ENCODE measurements at regions not wholly inside any gene's neighbourhood (a gene's known extent, or its start where the extent isn't known, plus 50 kb on each side); places are given as distances from the start of the nearest gene placed in this dataset.

- no peak for DNase-seq (ENCODE audit: low spot score)
Measured at GRCh38 chr1:55662875-55663274, 447.7 kb upstream of the USP24 start.

- DNase-seq (ENCODE audit: low spot score), result no peak
Measured at GRCh38 chr1:55658917-55659316, 443.8 kb upstream of the USP24 start.

GRCh38 chr1:55654750-55655149 is 439.6 kb upstream of the USP24 start:
- no peak for DNase-seq (ENCODE audit: low spot score)

GRCh38 chr1:55654171-55654570 is 439.0 kb upstream of the USP24 start:
- DNase-seq (ENCODE audit: low spot score), result no peak

DNA sequence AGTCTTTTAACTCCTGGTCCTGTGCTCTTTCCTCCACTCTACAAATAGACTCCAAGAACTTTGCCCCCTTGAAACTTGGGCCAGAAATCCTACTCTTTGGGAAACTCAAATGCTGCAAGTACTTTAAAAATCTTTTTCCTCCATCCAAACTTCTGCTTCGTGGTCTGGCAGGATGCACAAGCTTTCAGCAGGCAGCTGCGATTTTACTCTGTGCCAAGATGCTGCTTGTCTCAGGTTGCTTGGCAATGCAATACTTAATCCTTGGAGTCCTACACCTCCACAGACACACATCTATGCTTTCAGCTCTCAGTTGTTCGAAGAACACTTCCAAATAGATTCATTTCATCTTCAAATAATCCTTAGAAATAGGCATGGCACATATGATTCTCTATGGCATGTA is 435.3 kb upstream of the USP24 start:
- DNase-seq (ENCODE audit: low spot score), result no peak

DNA sequence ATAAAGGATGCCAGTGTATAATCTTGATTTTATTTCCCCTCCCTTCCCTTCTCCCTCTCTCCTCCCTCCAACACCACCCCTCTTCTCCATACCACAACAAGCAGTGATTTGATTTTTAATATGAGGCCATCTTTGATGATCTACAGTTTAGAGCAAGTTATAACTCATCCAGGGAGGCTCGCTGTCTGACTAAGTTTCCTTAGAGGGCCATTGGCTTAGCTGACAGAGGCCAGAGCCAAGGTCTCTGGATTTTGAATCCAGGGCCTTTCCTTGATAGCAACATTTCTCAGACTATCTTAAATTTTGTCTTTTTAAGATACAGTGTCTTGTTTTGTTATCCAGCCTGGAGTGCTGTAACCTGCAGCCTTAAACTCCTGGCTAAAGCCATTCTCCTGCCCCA is 431.0 kb upstream of the USP24 start:
- DNase-seq (ENCODE audit: low spot score), result no peak

- DNase-seq (ENCODE audit: low spot score), result no peak
Measured at GRCh38 chr1:55645270-55645669, 430.1 kb upstream of the USP24 start.

DNA sequence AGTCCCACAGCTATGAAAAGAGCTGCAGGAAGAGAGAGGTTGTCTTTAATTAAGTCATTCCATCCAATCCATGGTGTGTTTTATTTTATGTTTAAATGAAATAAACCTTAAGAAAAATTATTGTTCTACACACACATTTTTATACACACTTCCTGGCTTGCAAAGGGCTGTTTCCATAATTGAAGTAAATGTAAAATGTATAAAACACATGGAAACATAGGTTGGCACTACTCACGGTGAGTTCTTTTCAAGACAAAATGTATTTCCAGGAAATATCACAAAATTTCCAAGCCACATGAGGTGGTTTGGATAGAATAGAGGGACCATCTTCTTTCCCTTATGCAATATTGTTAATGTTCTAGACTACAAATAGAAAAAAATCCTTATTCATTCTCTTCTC is 426.8 kb upstream of the USP24 start:
- DNase-seq (ENCODE audit: low spot score), result no peak

- DNase-seq (ENCODE audit: low spot score), result no peak
Measured at GRCh38 chr1:55640708-55641473, 425.7 kb upstream of the USP24 start.

- DNase-seq (ENCODE audit: low spot score), result no peak
Measured at GRCh38 chr1:55639526-55639925, 424.4 kb upstream of the USP24 start.

DNA sequence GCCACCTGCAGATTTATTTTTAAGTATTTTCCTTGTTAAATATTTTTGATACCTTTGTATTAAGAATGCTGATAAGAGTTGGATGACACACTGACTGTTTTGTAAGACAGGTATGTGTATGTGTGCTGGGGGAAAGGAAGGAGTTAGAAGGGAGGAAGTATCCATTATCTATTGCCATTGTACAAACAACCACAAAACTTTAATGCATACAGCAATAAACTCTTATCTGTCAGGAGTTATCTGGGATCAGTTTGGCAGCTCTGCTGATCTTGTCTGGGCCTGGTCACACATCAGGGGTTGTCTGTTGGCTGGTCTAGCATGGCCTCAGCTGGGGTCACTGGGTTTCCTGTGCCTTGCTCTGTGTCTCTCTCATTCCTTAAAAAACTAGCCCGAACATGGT is 423.9 kb upstream of the USP24 start:
- DNase-seq (ENCODE audit: low spot score), result no peak

DNA sequence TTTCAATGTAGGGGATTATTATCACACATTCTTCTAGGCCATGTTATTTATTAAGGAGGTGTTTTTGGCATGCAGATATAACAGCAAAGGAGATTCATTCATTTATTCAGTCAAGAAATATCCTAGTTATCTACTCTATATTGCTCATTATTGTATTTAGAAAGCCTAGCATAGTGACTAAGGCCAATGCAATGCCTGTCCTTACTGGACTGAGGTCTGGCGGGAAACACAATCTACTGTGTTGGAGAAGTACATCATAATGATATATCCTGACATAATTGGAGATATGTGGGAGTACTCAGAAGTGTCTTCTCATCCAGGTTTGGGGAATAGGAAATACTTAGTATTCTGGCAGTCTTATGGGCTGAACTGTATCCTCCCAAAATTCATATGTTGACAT is 421.5 kb upstream of the USP24 start:
- no peak for DNase-seq (ENCODE audit: low spot score)

DNA sequence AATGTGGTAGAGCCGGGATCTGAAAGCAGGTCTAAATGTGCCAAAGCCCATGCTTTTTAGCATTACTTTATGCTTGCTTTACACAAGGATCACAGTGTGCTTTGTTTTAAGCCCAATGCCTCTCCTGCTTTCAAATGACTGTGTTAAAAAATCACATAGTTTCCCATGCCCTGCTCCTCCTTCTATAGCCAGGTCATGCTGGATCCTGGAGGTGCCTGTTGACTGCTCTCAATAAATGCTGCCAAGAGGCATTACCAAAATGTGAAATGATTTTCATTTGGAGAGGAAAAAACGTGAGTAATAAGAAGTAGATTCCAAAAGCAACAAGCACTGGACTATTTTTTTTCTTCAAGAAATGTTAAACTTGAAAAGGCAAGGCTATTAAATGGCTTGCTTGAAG is 420.7 kb upstream of the USP24 start:
- no peak for DNase-seq (ENCODE audit: low spot score)

DNA sequence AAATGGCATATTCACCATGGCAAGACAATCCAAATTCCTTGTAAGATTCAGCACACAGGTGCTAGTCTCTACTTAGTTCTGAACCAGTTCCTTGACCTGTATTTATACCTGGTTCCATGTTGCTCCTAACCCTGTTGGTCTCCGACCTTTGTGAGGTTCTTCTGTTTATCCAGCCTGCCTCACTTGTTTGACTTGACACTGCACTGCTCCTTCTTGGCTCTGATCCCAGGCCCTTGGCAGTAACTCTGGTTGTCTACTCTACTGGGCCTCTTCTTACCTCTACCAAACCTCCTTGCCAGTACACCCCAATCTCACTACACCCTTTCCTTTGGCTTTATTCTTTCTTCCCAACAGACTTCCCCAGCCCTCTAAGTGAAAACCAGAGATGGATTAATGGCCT is 419.4 kb upstream of the USP24 start:
- DNase-seq (ENCODE audit: low spot score), result no peak

- DNase-seq (ENCODE audit: low spot score), result no peak
Measured at GRCh38 chr1:55632906-55633305, 417.7 kb upstream of the USP24 start.

- no peak for DNase-seq (ENCODE audit: low spot score)
Measured at GRCh38 chr1:55632058-55632457, 416.9 kb upstream of the USP24 start.

DNA sequence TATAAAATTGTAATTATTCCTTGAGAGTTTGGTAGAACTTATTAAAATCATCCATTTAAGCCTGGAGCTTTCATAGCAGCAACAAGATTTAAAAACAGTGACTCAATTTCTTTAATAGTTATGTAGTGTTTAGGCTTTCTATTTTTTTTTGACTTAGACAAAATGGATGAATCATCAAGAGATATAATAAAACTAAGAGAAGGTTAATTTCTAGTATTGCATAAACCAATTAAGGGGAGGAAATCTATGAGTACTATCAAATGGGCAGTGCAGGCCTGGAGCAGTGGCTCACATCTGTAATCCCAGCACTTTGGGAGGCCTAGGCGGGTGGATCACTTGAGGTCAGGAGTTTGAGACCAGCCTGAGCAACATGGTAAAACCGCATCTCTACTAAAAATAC is 416.3 kb upstream of the USP24 start:
- no peak for DNase-seq (ENCODE audit: low spot score)

DNA sequence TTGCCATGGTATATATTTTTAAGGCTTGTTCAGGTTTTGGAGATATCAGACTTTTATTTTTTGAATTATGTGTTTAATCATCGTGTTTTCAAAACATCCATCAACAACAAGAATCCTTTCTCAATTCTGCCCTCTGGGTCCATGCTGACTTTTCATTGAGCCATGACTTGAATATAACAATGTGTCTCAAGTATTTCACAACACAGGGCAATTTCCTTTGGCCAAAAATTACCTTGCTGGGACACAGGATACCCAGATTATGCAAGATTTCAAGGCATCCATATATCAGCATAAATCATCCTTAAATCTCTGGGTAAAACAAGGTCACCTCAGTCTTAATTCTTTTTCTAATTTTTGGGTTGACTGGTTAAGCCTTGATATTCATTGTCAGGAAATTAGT is 411.2 kb upstream of the USP24 start:
- DNase-seq (ENCODE audit: low spot score), result no peak

DNA sequence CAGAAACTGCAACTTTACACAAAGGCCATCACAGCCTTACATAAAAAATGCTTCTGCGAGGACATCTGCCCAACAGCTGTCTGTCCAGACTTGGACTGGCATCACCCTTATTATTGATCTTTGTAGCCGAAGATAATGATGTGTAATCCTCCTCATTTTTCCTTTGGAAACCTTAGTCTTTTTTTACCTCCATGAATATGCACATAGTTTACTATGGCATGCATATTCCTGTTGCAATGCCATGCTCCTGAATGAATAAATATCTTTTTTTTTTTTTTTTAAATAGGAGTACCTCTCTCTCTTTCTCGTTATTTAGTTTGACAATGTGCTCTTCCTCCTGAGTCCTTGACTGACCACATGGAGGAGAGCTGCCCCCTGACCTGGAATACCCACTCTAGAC is 409.6 kb upstream of the USP24 start:
- DNase-seq (ENCODE audit: low spot score), result no peak

DNA sequence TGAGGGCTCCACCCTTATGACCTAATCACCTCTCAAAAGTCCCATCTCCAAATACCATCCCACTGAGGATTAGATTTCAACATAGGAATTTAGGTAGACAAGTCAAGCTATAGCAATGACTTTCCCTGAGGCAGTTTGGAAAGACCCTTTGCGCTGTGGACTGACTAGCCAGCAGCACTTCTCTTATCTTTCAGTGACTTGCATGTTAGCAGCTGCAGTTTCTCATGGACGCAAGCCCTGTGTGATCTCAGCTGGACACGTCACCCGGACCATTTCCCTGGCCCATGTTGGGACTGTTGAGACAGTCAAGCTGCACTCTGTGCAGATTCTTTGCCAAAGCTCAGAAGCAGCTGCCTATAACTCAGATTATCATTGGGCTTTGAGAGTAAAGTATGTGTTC is 408.1 kb upstream of the USP24 start:
- no peak for DNase-seq (ENCODE audit: low spot score)

- DNase-seq (ENCODE audit: low spot score), result no peak
Measured at GRCh38 chr1:55622074-55622473, 406.9 kb upstream of the USP24 start.

DNA sequence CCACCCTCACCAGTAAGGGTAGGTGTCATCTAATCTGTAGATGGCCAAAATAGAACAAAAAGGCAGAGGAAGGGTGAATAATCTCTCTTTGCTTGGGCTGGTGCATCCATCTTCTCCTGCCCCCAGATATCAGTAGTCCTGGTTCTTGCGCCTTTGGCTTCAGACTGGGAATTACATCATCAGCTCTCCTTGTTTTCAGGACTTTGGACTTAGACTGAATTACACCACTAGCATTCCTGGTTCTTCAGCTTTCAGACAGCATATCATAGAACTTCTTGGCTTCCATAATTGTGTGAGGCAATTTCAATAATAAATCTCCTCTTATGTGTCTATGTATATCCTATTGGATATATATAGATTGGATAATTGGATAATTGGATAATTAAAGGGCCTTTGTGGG is 403.0 kb upstream of the USP24 start:
- no peak for DNase-seq (ENCODE audit: low spot score)

DNA sequence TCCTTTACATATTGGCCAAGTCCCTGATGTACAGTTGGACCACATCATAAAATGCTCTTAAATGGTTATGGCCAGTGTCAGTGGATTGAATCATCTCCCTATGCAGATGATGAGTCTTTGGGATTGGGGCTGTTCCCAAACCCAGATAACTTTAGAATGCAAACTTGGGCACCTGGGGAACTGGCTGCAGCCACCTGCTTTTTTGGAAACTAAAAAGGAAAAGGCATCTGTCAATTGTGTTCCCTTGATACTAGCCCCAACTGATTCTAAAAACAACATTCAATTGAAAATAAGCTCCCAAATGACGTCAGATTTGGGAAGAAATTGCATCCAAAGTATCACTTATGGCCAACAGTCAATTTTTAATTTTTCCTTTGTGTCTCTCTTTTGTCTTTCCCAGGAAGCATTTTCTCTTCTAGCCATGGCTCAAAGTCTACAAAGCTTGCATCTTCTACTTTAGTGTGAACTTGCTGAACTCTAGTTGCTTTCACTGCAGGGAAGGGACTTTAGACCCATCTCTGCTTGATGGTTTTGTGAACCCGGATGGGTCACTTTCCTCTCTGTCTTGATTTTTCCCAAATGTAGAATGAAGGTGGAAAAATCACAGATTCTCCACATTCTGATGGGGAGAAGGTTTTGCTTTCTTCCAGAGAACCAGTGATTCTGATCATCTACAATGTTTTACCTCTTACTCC is 402.3 kb upstream of the USP24 start:
- DNase-seq (ENCODE audit: low spot score), result no peak

DNA sequence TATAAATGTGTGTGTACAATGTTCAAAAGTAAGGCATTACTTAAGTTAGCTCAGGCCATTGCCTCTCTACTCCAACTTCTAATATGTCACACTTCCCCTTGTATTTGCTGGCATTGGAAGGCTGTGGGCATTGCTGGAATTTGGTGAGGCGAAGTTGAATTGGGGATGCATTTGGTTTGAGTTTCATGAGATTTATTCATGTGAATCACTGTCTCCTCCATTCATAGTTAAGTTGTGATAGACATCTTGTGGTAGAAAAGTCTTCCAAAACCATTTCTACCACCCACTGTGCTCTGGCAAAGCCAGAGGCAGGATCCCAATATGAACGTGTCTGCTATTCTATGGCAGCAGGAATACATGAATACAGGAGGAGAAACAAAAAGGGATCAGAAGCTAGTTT is 397.8 kb upstream of the USP24 start:
- no peak for DNase-seq (ENCODE audit: low spot score)

All from HuH-7.5 (cell line).